Trophoblast cell (in vitro differentiated cells and primary cell): ENCODE measurements at regions not wholly inside any gene's neighbourhood (a gene's known extent, or its start where the extent isn't known, plus 50 kb on each side); places are given as distances from the start of the nearest gene placed in this dataset.

Experiments
- DNase-seq, 2 donors: peaks; one replicate each; pipeline ENCODE4 v3.0.0-alpha.2; 2016
- H2AFZ ChIP-seq: 2 replicates; pipeline ENCODE4 v1.6.1; 2013; ENCODE audit warnings: low read length, moderate library complexity, mild to moderate bottlenecking; ENCODE audit not compliant: insufficient read depth, poor library complexity
- H2AK5ac ChIP-seq: 2 replicates; pipeline ENCODE4 v1.6.1; 2013; ENCODE audit warnings: mild to moderate bottlenecking, low read length
- H2BK120ac ChIP-seq: 2 replicates; pipeline ENCODE4 v1.6.1; 2013; ENCODE audit warnings: low read length, mild to moderate bottlenecking, moderate library complexity; ENCODE audit not compliant: insufficient read depth, poor library complexity
- H2BK12ac ChIP-seq: 2 replicates; pipeline ENCODE4 v1.6.1; 2013; ENCODE audit warnings: mild to moderate bottlenecking, low read length, moderate library complexity
- H2BK5ac ChIP-seq: 2 replicates; pipeline ENCODE4 v1.6.1; 2013; ENCODE audit warnings: low read length, low read depth, moderate library complexity, mild to moderate bottlenecking; ENCODE audit not compliant: poor library complexity
- H3K14ac ChIP-seq: 2 replicates; pipeline ENCODE4 v1.6.1; 2013; ENCODE audit warnings: mild to moderate bottlenecking, low read length
- H3K18ac ChIP-seq: 2 replicates; pipeline ENCODE4 v1.6.1; 2013; ENCODE audit warnings: mild to moderate bottlenecking, low read length
- H3K23ac ChIP-seq: 2 replicates; pipeline ENCODE4 v1.6.1; 2013; ENCODE audit warnings: low read length
- H3K27ac ChIP-seq: 2 replicates; pipeline ENCODE4 v1.5.1; 2013; ENCODE audit warnings: low read depth, mild to moderate bottlenecking, inconsistent platforms, low read length, moderate library complexity
- H3K27me3 ChIP-seq: 2 replicates; pipeline ENCODE4 v1.6.1; 2013; ENCODE audit warnings: inconsistent platforms, mild to moderate bottlenecking, low read length, moderate library complexity; ENCODE audit not compliant: insufficient read depth
- H3K36me3 ChIP-seq, 2 experiments: 1 replicate in 1 of 2; 2 replicates in 1 of 2; pipeline ENCODE4 v1.6.1; 2013; ENCODE audit warnings: low read length in 2 of 2, mild to moderate bottlenecking in 2 of 2, moderate library complexity in 1 of 2; ENCODE audit not compliant: insufficient read depth in 2 of 2, control insufficient read depth in 1 of 2
- H3K4ac ChIP-seq: 2 replicates; pipeline ENCODE4 v1.6.1; 2013; ENCODE audit warnings: low read depth, mild to moderate bottlenecking, low read length, moderate library complexity
- H3K4me1 ChIP-seq, 2 experiments: 1 replicate in 1 of 2; 2 replicates in 1 of 2; pipeline ENCODE4 v1.6.1; 2013; ENCODE audit warnings: low read length in 2 of 2, mild to moderate bottlenecking in 2 of 2, moderate library complexity in 1 of 2; ENCODE audit not compliant: insufficient read depth in 2 of 2, control insufficient read depth in 1 of 2
- H3K4me2 ChIP-seq: 2 replicates; pipeline ENCODE4 v1.6.1; 2013; ENCODE audit warnings: inconsistent platforms, mild to moderate bottlenecking, low read length, moderate library complexity
- H3K4me3 ChIP-seq: 2 replicates; pipeline ENCODE4 v1.5.1; 2013; ENCODE audit warnings: mild to moderate bottlenecking, low read depth, low read length, inconsistent platforms
- H3K79me1 ChIP-seq: one replicate; pipeline ENCODE4 v1.6.1; 2013; ENCODE audit warnings: low read length
- H3K79me2 ChIP-seq: 2 replicates; pipeline ENCODE4 v1.6.1; 2013; ENCODE audit warnings: low read length, mild to moderate bottlenecking; ENCODE audit not compliant: control insufficient read depth, insufficient read depth, poor library complexity
- H3K9ac ChIP-seq: 2 replicates; pipeline ENCODE4 v1.6.1; 2013; ENCODE audit warnings: mild to moderate bottlenecking, low read length
- H3K9me3 ChIP-seq: 2 replicates; pipeline ENCODE4 v1.6.1; 2013; ENCODE audit warnings: low read depth, mild to moderate bottlenecking, control low read depth, inconsistent platforms, low read length; ENCODE audit not compliant: insufficient read depth
- H4K12ac ChIP-seq: 2 replicates; pipeline ENCODE4 v1.6.1; 2013; ENCODE audit warnings: low read depth, mild to moderate bottlenecking, low read length, moderate library complexity
- H4K8ac ChIP-seq: 2 replicates; pipeline ENCODE4 v1.6.1; 2013; ENCODE audit warnings: low read depth, mild to moderate bottlenecking, low read length, moderate library complexity
- H4K91ac ChIP-seq: one replicate; pipeline ENCODE4 v1.6.1; 2013; ENCODE audit warnings: low read depth, mild to moderate bottlenecking, low read length, moderate library complexity
- WGBS: extraction: QIAGEN DNeasy Blood & Tissue Kit; methylation state at CpG from one replicate; pipeline ENCODE4 v1.1.7; 2013; ENCODE audit warnings: missing lambda C conversion rate; ENCODE audit not compliant: insufficient read length, insufficient coverage; ENCODE audit errors: extremely low coverage; 5-methylcytosine and 5-hydroxymethylcytosine counted together

GRCh38 chr6:144607998-144608735 is 323.0 kb downstream of the UTRN start:
- H3K27me3 ChIP-seq = no peaks in the 10 kb centered on the region
- no CpG with 5 or more reads among the region's 5 CpGs for WGBS

GRCh38 chr6:144612811-144613210 is 327.7 kb downstream of the UTRN start:
- no peaks in the 10 kb centered on the region for H3K36me3 ChIP-seq
- H3K14ac ChIP-seq = no peak overlapping the region
- H3K18ac ChIP-seq = no peak overlapping the region
- no peak overlapping the region for H2AK5ac ChIP-seq
- H3K79me1 ChIP-seq = no peaks in the 10 kb centered on the region
- H3K4me3 ChIP-seq = no peak overlapping the region
- no peak overlapping the region for H4K8ac ChIP-seq
- no peaks in the 10 kb centered on the region for H3K9me3 ChIP-seq
- H4K91ac ChIP-seq = no peak overlapping the region
- DNase-seq = no peak
- no CpG with 5 or more reads among the region's 1 CpG for WGBS
- no peak overlapping the region for H2BK5ac ChIP-seq
- H3K27ac ChIP-seq = no peak overlapping the region
- no peak overlapping the region for H2BK120ac ChIP-seq
- no peaks in the 10 kb centered on the region for H3K27me3 ChIP-seq
- no peaks in the 10 kb centered on the region for H3K79me2 ChIP-seq
- no peak overlapping the region for H3K4me2 ChIP-seq
- no peak overlapping the region for H3K9ac ChIP-seq
- H2AFZ ChIP-seq = no peak overlapping the region
- no peak overlapping the region for H4K12ac ChIP-seq
- no peak overlapping the region for H3K23ac ChIP-seq
- no peaks in the 10 kb centered on the region for H3K4me1 ChIP-seq
- H2BK12ac ChIP-seq = no peak overlapping the region
- H3K4ac ChIP-seq = no peak overlapping the region

More at GRCh38 chr6:144607998-144608735, 323.0 kb downstream of the UTRN start:
- no peak overlapping the region for H4K8ac ChIP-seq
- no peak overlapping the region for H3K9ac ChIP-seq
- no peaks in the 10 kb centered on the region for H3K36me3 ChIP-seq
- no peak overlapping the region for H3K23ac ChIP-seq
- H3K4me2 ChIP-seq = no peak overlapping the region
- H2AFZ ChIP-seq = no peak overlapping the region
- H2BK5ac ChIP-seq = no peak overlapping the region
- no peak overlapping the region for H3K18ac ChIP-seq
- no peak overlapping the region for H2AK5ac ChIP-seq
- H3K14ac ChIP-seq = no peak overlapping the region
- no peak overlapping the region for H3K4ac ChIP-seq
- no peak for DNase-seq
- no peak overlapping the region for H4K12ac ChIP-seq
- no peak overlapping the region for H3K4me3 ChIP-seq
- H2BK12ac ChIP-seq = no peak overlapping the region
- no peaks in the 10 kb centered on the region for H3K4me1 ChIP-seq
- H4K91ac ChIP-seq = no peak overlapping the region
- no peak overlapping the region for H2BK120ac ChIP-seq
- H3K79me2 ChIP-seq = no peaks in the 10 kb centered on the region
- H3K79me1 ChIP-seq = no peaks in the 10 kb centered on the region
- no peaks in the 10 kb centered on the region for H3K9me3 ChIP-seq
- H3K27ac ChIP-seq = no peak overlapping the region

- no peak overlapping the region for H2BK120ac ChIP-seq
- no peak overlapping the region for H2AK5ac ChIP-seq
- H3K4me3 ChIP-seq = no peak overlapping the region
- no peak overlapping the region for H3K27ac ChIP-seq
- no peaks in the 10 kb centered on the region for H3K79me2 ChIP-seq
- no peak overlapping the region for H3K4ac ChIP-seq
- no peak overlapping the region for H3K23ac ChIP-seq
- H3K79me1 ChIP-seq = no peaks in the 10 kb centered on the region
- no peak for DNase-seq
- no peaks in the 10 kb centered on the region for H3K27me3 ChIP-seq
- H3K36me3 ChIP-seq = no peaks in the 10 kb centered on the region
- no peak overlapping the region for H4K8ac ChIP-seq
- no peak overlapping the region for H3K14ac ChIP-seq
- no peak overlapping the region for H2BK12ac ChIP-seq
- no peak overlapping the region for H2AFZ ChIP-seq
- no peak overlapping the region for H3K9ac ChIP-seq
- H3K18ac ChIP-seq = no peak overlapping the region
- no CpG with 5 or more reads among the region's 2 CpGs for WGBS
- H3K4me2 ChIP-seq = no peak overlapping the region
- no peak overlapping the region for H4K91ac ChIP-seq
- no peak overlapping the region for H4K12ac ChIP-seq
- no peak overlapping the region for H2BK5ac ChIP-seq
- H3K9me3 ChIP-seq = no peaks in the 10 kb centered on the region
- no peaks in the 10 kb centered on the region for H3K4me1 ChIP-seq
Observed at GRCh38 chr6:144613859-144614258, 328.7 kb downstream of the UTRN start.

- Histone ChIP-seq H3K23ac (no peak overlapping the region), H4K91ac (no peak overlapping the region), H2AFZ (no peak overlapping the region), H2BK12ac (no peak overlapping the region), H3K79me2 (no peaks in the 10 kb centered on the region), H3K18ac (no peak overlapping the region), H2BK120ac (no peak overlapping the region), H3K36me3 (no peaks in the 10 kb centered on the region), H3K4me3 (no peak overlapping the region), H4K12ac (no peak overlapping the region), H2BK5ac (no peak overlapping the region), H3K9me3 (no peaks in the 10 kb centered on the region), H3K4me1 (no peaks in the 10 kb centered on the region), H3K27me3 (no peaks in the 10 kb centered on the region), H4K8ac (no peak overlapping the region), H3K79me1 (no peaks in the 10 kb centered on the region), H3K9ac (no peak overlapping the region), H3K4ac (no peak overlapping the region), H3K27ac (no peak overlapping the region), H3K4me2 (no peak overlapping the region), H2AK5ac (no peak overlapping the region), H3K14ac (no peak overlapping the region)
- WGBS = no CpG with 5 or more reads among the region's 2 CpGs
- no peak for DNase-seq
Observed at GRCh38 chr6:144615870-144616269, 330.7 kb downstream of the UTRN start.
